ENCODE measurements at regions not wholly inside any gene's neighbourhood (a gene's known extent, or its start where the extent isn't known, plus 50 kb on each side); places are given as distances from the start of the nearest gene placed in this dataset.

DNA sequence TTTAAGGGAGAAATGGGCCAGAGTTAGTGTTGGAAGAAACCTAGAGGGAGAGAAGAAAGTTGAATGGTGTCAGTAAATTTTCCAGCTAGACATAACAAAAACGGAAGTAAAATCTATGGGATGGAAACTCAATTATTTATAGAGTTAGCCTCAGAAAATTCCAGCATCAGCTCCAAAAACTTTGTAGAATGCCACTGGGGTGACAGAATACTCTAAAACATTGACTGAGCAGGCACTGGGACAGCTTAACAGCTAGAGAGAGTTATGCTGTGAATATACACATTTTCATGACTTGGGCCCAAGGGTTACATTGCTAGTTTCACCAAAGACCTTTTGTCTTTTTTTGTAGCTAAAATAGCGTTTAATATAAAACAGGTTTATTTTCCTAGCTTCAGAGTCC lies 226.3 kb downstream of the PHLDA1 start:
- WGBS, 5 donors, result 86 to 92% (median 90%) methylated on average over 2 of the region's 2 CpGs
- intact Hi-C loops (cut with DNase I; ENCODE audit: low total_unique reads), result no loop called here

DNA sequence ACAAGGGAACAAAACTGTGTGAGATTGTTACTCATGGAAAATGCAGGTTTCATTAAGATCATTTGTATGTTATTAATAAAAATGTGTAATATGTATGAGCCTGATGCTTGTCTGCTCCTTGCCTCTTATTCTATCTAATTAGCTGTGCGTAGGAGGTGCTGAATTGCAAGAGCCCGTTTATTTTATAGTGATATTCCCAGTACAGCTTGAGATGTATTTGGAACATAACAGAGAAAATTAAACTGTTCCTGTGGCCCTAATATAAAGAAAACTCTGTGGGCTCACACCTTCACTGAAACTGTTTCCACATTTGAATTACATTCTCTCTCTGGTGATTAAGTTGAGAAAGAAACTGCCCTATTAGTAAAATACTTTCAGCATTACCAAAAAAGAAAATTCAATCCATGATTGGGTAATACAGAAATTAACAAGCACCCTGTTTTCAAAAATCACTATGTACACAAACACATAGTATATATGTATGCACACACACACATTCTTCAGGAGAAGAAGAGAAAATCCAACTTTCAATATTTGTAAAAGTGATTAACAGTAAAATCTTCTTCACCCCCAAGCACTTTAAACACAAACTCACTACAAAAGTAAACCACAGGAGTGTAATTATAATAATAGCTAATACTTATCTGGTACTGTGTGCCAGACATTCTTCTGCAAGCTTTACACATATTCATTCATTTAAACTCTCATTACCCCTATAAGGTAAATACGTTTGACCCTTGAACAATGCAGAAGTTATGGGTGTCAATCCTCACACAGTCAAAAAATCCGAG lies 233.2 kb downstream of the PHLDA1 start:
- intact Hi-C loops (cut with DNase I; ENCODE audit: low total_unique reads), result no loop called here
- H3K4me3 ChIP-seq, result no peak overlapping the region
- no peaks in the 10 kb centered on the region for H3K9me3 ChIP-seq
- TF ChIP-seq, protein P1, sequence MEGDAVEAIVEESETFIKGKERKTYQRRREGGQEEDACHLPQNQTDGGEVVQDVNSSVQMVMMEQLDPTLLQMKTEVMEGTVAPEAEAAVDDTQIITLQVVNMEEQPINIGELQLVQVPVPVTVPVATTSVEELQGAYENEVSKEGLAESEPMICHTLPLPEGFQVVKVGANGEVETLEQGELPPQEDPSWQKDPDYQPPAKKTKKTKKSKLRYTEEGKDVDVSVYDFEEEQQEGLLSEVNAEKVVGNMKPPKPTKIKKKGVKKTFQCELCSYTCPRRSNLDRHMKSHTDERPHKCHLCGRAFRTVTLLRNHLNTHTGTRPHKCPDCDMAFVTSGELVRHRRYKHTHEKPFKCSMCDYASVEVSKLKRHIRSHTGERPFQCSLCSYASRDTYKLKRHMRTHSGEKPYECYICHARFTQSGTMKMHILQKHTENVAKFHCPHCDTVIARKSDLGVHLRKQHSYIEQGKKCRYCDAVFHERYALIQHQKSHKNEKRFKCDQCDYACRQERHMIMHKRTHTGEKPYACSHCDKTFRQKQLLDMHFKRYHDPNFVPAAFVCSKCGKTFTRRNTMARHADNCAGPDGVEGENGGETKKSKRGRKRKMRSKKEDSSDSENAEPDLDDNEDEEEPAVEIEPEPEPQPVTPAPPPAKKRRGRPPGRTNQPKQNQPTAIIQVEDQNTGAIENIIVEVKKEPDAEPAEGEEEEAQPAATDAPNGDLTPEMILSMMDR (IDR thresholded peaks at IDR 0.05 in 8 of 11, conservative IDR thresholded peaks at IDR 0.05 in 3 of 11), result no peak
- no peak for TF ChIP-seq POLR2AphosphoS5 (IDR thresholded peaks at IDR 0.05)
- no peak for TF ChIP-seq POLR2A (IDR thresholded peaks at IDR 0.05)
- H3K27ac ChIP-seq, result no peak overlapping the region
- H3K4me1 ChIP-seq, result no peaks in the 10 kb centered on the region
- DNase-seq, result no peak
- H3K36me3 ChIP-seq, result no peaks in the 10 kb centered on the region
- WGBS, 5 donors, result 72 to 83% (median 81%) methylated on average over 4 of the region's 4 CpGs
- no peaks in the 10 kb centered on the region for H3K27me3 ChIP-seq (replicated peaks in 1 of 7)

More for the DNA sequence above, 226.3 kb downstream of the PHLDA1 start:
- Histone ChIP-seq H3K4me1 (no peaks in the 10 kb centered on the region), H3K9me3 (peaks cover 0 to 11% (median 0%) of the 10 kb centered on the region in 8 donors), H3K27ac (no peak overlapping the region), H3K27me3 (replicated peaks in 1 of 7) (peaks cover 0 to 2% (median 0%) of the 10 kb centered on the region in 7 donors), H3K4me3 (no peak overlapping the region), H3K36me3 (no peaks in the 10 kb centered on the region)
- no peak for DNase-seq
- TF ChIP-seq POLR2A (IDR thresholded peaks at IDR 0.05), result no peak
- TF ChIP-seq, protein P1 (IDR thresholded peaks at IDR 0.05 in 8 of 11, conservative IDR thresholded peaks at IDR 0.05 in 3 of 11), result no peak
- TF ChIP-seq POLR2AphosphoS5 (IDR thresholded peaks at IDR 0.05), result no peak

DNA sequence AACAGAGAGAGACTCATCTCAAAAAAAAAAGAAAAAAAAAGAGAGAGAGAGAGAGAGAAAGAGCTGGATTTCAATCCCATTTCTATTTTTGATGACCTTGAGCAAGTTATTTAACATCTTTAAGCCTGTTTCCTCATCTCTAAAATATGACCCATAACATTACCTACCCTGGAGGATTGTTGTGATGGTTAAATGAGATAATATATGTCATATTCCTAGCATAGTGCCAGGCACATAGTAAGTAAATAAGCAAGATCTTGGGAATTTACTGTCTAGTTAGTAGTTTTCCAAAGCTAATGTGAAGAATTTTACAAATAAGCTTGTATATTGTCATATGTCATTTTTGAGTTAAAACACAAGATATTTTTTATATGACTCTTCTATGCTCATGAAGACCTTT lies 236.5 kb downstream of the PHLDA1 start:
- no peaks in the 10 kb centered on the region for H3K4me1 ChIP-seq
- no peak overlapping the region for H3K4me3 ChIP-seq
- no peaks in the 10 kb centered on the region for H3K9me3 ChIP-seq
- intact Hi-C loops (cut with DNase I; ENCODE audit: low total_unique reads), result no loop called here
- no peaks in the 10 kb centered on the region for H3K36me3 ChIP-seq
- TF ChIP-seq, protein P1 (IDR thresholded peaks at IDR 0.05 in 8 of 11, conservative IDR thresholded peaks at IDR 0.05 in 3 of 11), result no peak
- TF ChIP-seq POLR2AphosphoS5 (IDR thresholded peaks at IDR 0.05) (no peak), POLR2A (IDR thresholded peaks at IDR 0.05) (no peak)
- no peak overlapping the region for H3K27ac ChIP-seq
- H3K27me3 ChIP-seq (replicated peaks in 1 of 7), result no peaks in the 10 kb centered on the region
- no peak for DNase-seq

DNA sequence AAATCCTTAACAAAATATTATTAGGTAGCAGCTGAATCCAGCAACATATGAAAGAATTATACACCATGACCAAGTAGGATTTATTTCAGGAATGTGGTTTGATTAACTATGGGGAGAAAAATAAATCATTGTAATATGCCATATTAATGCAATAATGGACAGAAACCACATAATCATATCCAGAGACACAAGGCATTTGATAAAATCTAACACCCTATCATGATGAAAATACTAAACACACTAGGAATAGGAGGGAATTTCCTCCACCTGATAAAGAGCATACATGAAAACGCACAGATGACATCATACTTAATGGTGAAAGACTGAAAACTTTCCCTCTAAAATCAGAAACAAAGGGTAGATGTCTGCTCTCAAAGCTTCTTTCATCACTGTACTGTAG lies 238.9 kb downstream of the PHLDA1 start:
- whole genome bisulfite sequencing, 5 donors, result 0% methylated on average over 1 of the region's 1 CpG
- no peak for DNase-seq
- Histone ChIP-seq H3K4me1 (no peaks in the 10 kb centered on the region), H3K9me3 (no peaks in the 10 kb centered on the region), H3K4me3 (no peak overlapping the region), H3K27ac (no peak overlapping the region), H3K36me3 (no peaks in the 10 kb centered on the region), H3K27me3 (replicated peaks in 1 of 7) (no peaks in the 10 kb centered on the region)
- intact Hi-C loops (cut with DNase I; ENCODE audit: low total_unique reads), result no loop called here
- no peak for TF ChIP-seq POLR2AphosphoS5 (IDR thresholded peaks at IDR 0.05)
- TF ChIP-seq, protein P1 (IDR thresholded peaks at IDR 0.05 in 8 of 11, conservative IDR thresholded peaks at IDR 0.05 in 3 of 11), result no peak
- TF ChIP-seq POLR2A (IDR thresholded peaks at IDR 0.05), result no peak

All from spleen (tissue), 11 donors.